ENCODE measurements at regions not wholly inside any gene's neighbourhood (a gene's known extent, or its start where the extent isn't known, plus 50 kb on each side); places are given as distances from the start of the nearest gene placed in this dataset.

DNA sequence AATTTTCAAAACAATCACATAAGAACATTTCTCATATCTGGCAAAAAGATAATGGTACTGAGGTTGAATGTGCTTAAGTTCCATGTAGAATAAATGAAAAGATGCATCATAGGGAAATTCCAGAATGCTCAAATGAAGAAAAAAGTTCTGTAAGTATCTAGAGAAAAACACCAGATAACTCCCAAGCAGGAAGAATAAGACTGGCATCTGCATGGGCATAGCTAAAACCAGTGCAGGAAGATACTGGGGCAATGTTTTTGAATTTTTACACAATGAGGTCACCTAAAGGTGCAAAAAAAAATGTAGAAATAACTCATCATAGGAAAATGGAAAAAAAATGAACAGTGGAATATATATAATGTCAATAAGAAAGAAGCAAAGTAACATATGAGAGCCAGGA lies 275.2 kb downstream of the BAMBI start:
- no peak overlapping the region for H3K9ac ChIP-seq (ENCODE audit: low read length)
- no peaks in the 10 kb centered on the region for H3K4me1 ChIP-seq (ENCODE audit: insufficient read depth, low read length, severe bottlenecking)
- no peaks in the 10 kb centered on the region for H3K36me3 ChIP-seq (ENCODE audit: insufficient read depth, low read length)
- H3K9me2 ChIP-seq (ENCODE audit: low read depth, low read length): no peaks in the 10 kb centered on the region
- no peaks in the 10 kb centered on the region for H3K9me3 ChIP-seq (ENCODE audit: low read length)
- H3K4me3 ChIP-seq (ENCODE audit: low read depth, low read length, poor library complexity, severe bottlenecking): no peak overlapping the region
- no peaks in the 10 kb centered on the region for H3K79me2 ChIP-seq (ENCODE audit: insufficient read depth, low read length)
- no peak for TF ChIP-seq EZH2 (IDR thresholded peaks at IDR 0.05; ENCODE audit: borderline replicate concordance, low read length)
- TF ChIP-seq, protein P1, sequence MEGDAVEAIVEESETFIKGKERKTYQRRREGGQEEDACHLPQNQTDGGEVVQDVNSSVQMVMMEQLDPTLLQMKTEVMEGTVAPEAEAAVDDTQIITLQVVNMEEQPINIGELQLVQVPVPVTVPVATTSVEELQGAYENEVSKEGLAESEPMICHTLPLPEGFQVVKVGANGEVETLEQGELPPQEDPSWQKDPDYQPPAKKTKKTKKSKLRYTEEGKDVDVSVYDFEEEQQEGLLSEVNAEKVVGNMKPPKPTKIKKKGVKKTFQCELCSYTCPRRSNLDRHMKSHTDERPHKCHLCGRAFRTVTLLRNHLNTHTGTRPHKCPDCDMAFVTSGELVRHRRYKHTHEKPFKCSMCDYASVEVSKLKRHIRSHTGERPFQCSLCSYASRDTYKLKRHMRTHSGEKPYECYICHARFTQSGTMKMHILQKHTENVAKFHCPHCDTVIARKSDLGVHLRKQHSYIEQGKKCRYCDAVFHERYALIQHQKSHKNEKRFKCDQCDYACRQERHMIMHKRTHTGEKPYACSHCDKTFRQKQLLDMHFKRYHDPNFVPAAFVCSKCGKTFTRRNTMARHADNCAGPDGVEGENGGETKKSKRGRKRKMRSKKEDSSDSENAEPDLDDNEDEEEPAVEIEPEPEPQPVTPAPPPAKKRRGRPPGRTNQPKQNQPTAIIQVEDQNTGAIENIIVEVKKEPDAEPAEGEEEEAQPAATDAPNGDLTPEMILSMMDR (IDR thresholded peaks at IDR 0.05; ENCODE audit: low read length): no peak
- no peak overlapping the region for H2AFZ ChIP-seq (ENCODE audit: low read length)
- no peaks in the 10 kb centered on the region for H3F3A ChIP-seq (ENCODE audit: insufficient read depth, low read length)
- no peak overlapping the region for H3K27ac ChIP-seq (ENCODE audit: low read depth, low read length, poor library complexity, severe bottlenecking)
- no peak overlapping the region for H3K4me2 ChIP-seq (ENCODE audit: low read length)
- H4K20me1 ChIP-seq (ENCODE audit: insufficient read depth, low read length): no peaks in the 10 kb centered on the region
- H3K27me3 ChIP-seq (ENCODE audit: insufficient read depth, low read length): no peaks in the 10 kb centered on the region

- Histone ChIP-seq H3K9me3 (ENCODE audit: low read length) (no peaks in the 10 kb centered on the region), H3K4me3 (ENCODE audit: low read depth, low read length, poor library complexity, severe bottlenecking) (no peak overlapping the region), H3K9ac (ENCODE audit: low read length) (no peak overlapping the region), H3K27me3 (ENCODE audit: insufficient read depth, low read length) (no peaks in the 10 kb centered on the region), H3K27ac (ENCODE audit: low read depth, low read length, poor library complexity, severe bottlenecking) (no peak overlapping the region), H3K36me3 (ENCODE audit: insufficient read depth, low read length) (no peaks in the 10 kb centered on the region), H3K4me2 (ENCODE audit: low read length) (no peak overlapping the region), H4K20me1 (ENCODE audit: insufficient read depth, low read length) (no peaks in the 10 kb centered on the region), H3K9me2 (ENCODE audit: low read depth, low read length) (no peaks in the 10 kb centered on the region), H3F3A (ENCODE audit: insufficient read depth, low read length) (no peaks in the 10 kb centered on the region), H3K79me2 (ENCODE audit: insufficient read depth, low read length) (no peaks in the 10 kb centered on the region), H3K4me1 (ENCODE audit: insufficient read depth, low read length, severe bottlenecking) (no peaks in the 10 kb centered on the region), H2AFZ (ENCODE audit: low read length) (no peak overlapping the region)
- TF ChIP-seq EZH2 (IDR thresholded peaks at IDR 0.05; ENCODE audit: borderline replicate concordance, low read length): no peak
- TF ChIP-seq, protein P1 (IDR thresholded peaks at IDR 0.05; ENCODE audit: low read length): no peak
These were observed 276.9 kb downstream of the BAMBI start for GRCh38 chr10:28954211-28954610.

- Histone ChIP-seq H3K79me2 (ENCODE audit: insufficient read depth, low read length) (no peaks in the 10 kb centered on the region), H3K4me3 (ENCODE audit: low read depth, low read length, poor library complexity, severe bottlenecking) (no peak overlapping the region), H3F3A (ENCODE audit: insufficient read depth, low read length) (no peaks in the 10 kb centered on the region), H3K27ac (ENCODE audit: low read depth, low read length, poor library complexity, severe bottlenecking) (no peak overlapping the region), H3K9me3 (ENCODE audit: low read length) (no peaks in the 10 kb centered on the region), H2AFZ (ENCODE audit: low read length) (no peak overlapping the region), H3K9me2 (ENCODE audit: low read depth, low read length) (no peaks in the 10 kb centered on the region), H3K27me3 (ENCODE audit: insufficient read depth, low read length) (no peaks in the 10 kb centered on the region), H3K36me3 (ENCODE audit: insufficient read depth, low read length) (no peaks in the 10 kb centered on the region), H4K20me1 (ENCODE audit: insufficient read depth, low read length) (no peaks in the 10 kb centered on the region), H3K9ac (ENCODE audit: low read length) (no peak overlapping the region), H3K4me1 (ENCODE audit: insufficient read depth, low read length, severe bottlenecking) (no peaks in the 10 kb centered on the region), H3K4me2 (ENCODE audit: low read length) (no peak overlapping the region)
- TF ChIP-seq, protein P1 (IDR thresholded peaks at IDR 0.05; ENCODE audit: low read length): no peak
- TF ChIP-seq EZH2 (IDR thresholded peaks at IDR 0.05; ENCODE audit: borderline replicate concordance, low read length): no peak
These were observed 281.1 kb downstream of the BAMBI start for GRCh38 chr10:28958468-28958867.

Data from OCI-LY1 (cell line).